OCI-LY3 (cell line): ENCODE measurements at regions not wholly inside any gene's neighbourhood (a gene's known extent, or its start where the extent isn't known, plus 50 kb on each side); places are given as distances from the start of the nearest gene placed in this dataset.

Experiments used
- CTCF ChIP-seq: fragments of 200-600, 300-600 bp; sonication (generic); IDR thresholded peaks from 2 replicates; pipeline ENCODE4 v1.5.1; 2014; ENCODE audit warnings: antibody characterized with exemption, low read length, low read depth
- EZH2phosphoT487 ChIP-seq: fragments of 200-600 bp; shearing (Covaris generic); IDR thresholded peaks from 2 replicates; pipeline ENCODE4 v1.6.1; 2018; ENCODE audit warnings: antibody characterized with exemption, mixed run types, low read depth

GRCh38 chr3:14256046-14256445 is 77.4 kb downstream of the LSM3 start:
- TF ChIP-seq CTCF (no peak), EZH2phosphoT487 (no peak)
